NCI-H1417 treated with DMSO at 0.1 percent for 48 hours (cell line): ENCODE measurements at regions not wholly inside any gene's neighbourhood (a gene's known extent, or its start where the extent isn't known, plus 50 kb on each side); places are given as distances from the start of the nearest gene placed in this dataset.

Experiments
- DNase-seq: peaks from one replicate; lab custom pipeline; 2025; lab: John Stamatoyannopoulos, UW

GRCh38 chr16:54362591-54363206 lies 76.1 kb upstream of the IRX3 start:
- DNase-seq: no peak

- DNase-seq: no peak
These were observed 74.7 kb upstream of the IRX3 start for GRCh38 chr16:54361246-54361645.

- no peak for DNase-seq
These were observed 74.1 kb upstream of the IRX3 start for GRCh38 chr16:54360681-54361080.

- no peak for DNase-seq
These were observed 73.0 kb upstream of the IRX3 start for GRCh38 chr16:54359555-54359954.

GRCh38 chr16:54359081-54359480 lies 72.5 kb upstream of the IRX3 start:
- DNase-seq: no peak

- no peak for DNase-seq
These were observed 69.8 kb upstream of the IRX3 start for GRCh38 chr16:54356391-54356790.

- no peak for DNase-seq
These were observed 68.7 kb upstream of the IRX3 start for GRCh38 chr16:54355251-54355650.

GRCh38 chr16:54353097-54353496 lies 66.5 kb upstream of the IRX3 start:
- DNase-seq: no peak

- no peak for DNase-seq
These were observed 64.6 kb upstream of the IRX3 start for GRCh38 chr16:54351171-54351570.

- no peak for DNase-seq
These were observed 61.4 kb upstream of the IRX3 start for GRCh38 chr16:54347961-54348360.

- DNase-seq: no peak
These were observed 59.5 kb upstream of the IRX3 start for GRCh38 chr16:54346041-54346440.

GRCh38 chr16:54344646-54345630 lies 58.4 kb upstream of the IRX3 start:
- DNase-seq: no peak

GRCh38 chr16:54342966-54343365 lies 56.4 kb upstream of the IRX3 start:
- DNase-seq: no peak

GRCh38 chr16:54341892-54342776 lies 55.5 kb upstream of the IRX3 start:
- no peak for DNase-seq

GRCh38 chr16:54340531-54340930 lies 53.9 kb upstream of the IRX3 start:
- no peak for DNase-seq

- no peak for DNase-seq
These were observed 50.1 kb upstream of the IRX3 start for GRCh38 chr16:54336631-54337204.
